Spinal cord (tissue), 9 donors: ENCODE measurements at regions not wholly inside any gene's neighbourhood (a gene's known extent, or its start where the extent isn't known, plus 50 kb on each side); places are given as distances from the start of the nearest gene placed in this dataset.

Source experiments
- DNase-seq, 6 donors: peaks; one replicate each; pipeline versions ENCODE4 v3.0.0 to v3.0.0-alpha.2; 2013 to 2015; ENCODE audit warnings: low spot score in 6 of 6, low read depth in 4 of 6
- H3K27ac ChIP-seq: one replicate; pipeline ENCODE4 v1.5.1; 2013; ENCODE audit warnings: low read depth, low read length, control low read depth
- H3K27me3 ChIP-seq: one replicate; pipeline ENCODE4 v1.6.1; 2013; ENCODE audit warnings: low read length; ENCODE audit not compliant: control insufficient read depth, insufficient read depth
- H3K36me3 ChIP-seq: one replicate; pipeline ENCODE4 v1.6.1; 2013; ENCODE audit warnings: low read length; ENCODE audit not compliant: control insufficient read depth, insufficient read depth
- H3K4me1 ChIP-seq: one replicate; pipeline ENCODE4 v1.6.1; 2013; ENCODE audit warnings: low read length; ENCODE audit not compliant: control insufficient read depth, insufficient read depth
- H3K4me3 ChIP-seq: one replicate; pipeline ENCODE4 v1.5.1; 2013; ENCODE audit warnings: low read depth, low read length, control low read depth
- H3K9me3 ChIP-seq: one replicate; pipeline ENCODE4 v1.6.1; 2013; ENCODE audit warnings: low read length; ENCODE audit not compliant: control insufficient read depth, insufficient read depth
- WGBS: methylation state at CpG from one replicate; pipeline ENCODE4 v1.1.5; 2013; ENCODE audit warnings: missing lambda C conversion rate; ENCODE audit not compliant: insufficient coverage; 5-methylcytosine and 5-hydroxymethylcytosine counted together
- donor health status: healthy.

DNA sequence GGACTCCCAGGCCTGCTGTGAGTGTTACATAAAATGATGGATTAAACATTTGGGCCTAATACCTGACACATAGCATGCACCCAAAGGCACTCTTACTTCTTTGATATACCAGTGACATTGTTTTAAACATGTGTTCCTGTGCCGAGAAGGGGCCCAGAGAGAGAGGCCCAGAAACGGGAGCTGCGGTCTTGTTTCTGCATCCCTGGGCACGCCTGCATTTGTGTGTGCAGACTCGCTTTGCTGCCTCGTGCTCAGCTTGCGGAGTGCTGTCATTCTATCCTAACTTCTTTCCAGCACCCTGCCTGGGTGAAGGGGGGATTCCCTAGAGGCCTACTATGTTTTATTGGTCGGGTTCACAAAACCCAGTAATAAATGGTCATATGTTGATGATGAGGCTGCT, 666.2 kb upstream of the HS6ST1 start:
- DNase-seq: no peak
- WGBS: 76% methylated on average over 2 of the region's 8 CpGs
- H3K4me1 ChIP-seq: peaks cover 26% of the 10 kb centered on the region
- no peaks in the 10 kb centered on the region for H3K27me3 ChIP-seq
- no peaks in the 10 kb centered on the region for H3K36me3 ChIP-seq
- H3K9me3 ChIP-seq: no peaks in the 10 kb centered on the region
- H3K27ac ChIP-seq: no peak overlapping the region
- no peak overlapping the region for H3K4me3 ChIP-seq

DNA sequence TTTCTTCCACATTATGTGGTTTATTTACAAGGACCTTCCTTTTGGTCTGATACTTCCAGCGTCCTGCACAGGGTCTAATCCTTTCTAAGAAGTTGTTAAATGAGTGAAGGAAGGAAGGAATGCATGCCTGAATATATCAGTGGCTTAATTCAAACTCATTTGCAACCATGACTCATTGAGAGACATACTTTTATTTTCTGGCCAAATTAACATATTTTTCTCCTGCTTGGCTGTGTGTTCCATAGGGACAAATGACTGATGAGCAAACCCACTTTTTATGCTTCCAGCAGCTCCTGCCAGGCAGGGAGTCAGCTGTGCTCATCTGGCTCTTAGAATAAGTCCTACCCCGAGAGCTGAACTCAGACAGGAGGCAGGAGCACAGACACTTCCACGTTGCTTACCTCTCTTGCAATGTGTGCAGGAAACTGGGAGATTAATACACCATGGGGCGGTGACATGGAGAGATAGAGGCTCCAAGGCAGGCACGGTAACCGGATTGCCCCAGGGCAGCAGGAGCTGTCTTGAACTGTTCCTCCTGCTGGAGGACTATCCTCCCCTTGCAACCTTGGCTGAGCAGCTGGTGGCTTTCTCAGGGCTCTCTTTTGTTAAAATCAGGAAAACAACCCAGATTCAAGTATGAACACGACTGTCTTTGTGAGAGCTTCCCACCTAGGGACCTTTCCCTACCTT, 667.5 kb upstream of the HS6ST1 start:
- Histone ChIP-seq H3K36me3 (no peaks in the 10 kb centered on the region), H3K27me3 (no peaks in the 10 kb centered on the region), H3K9me3 (no peaks in the 10 kb centered on the region), H3K4me1 (peaks cover 26% of the 10 kb centered on the region), H3K4me3 (no peak overlapping the region), H3K27ac (no peak overlapping the region)
- peak in 3 of 6 donors; percentile 12 to 67 (median 63) for DNase-seq
- 32% methylated on average over 4 of the region's 7 CpGs for WGBS

- DNase-seq: no peak
- Histone ChIP-seq H3K4me3 (no peak overlapping the region), H3K36me3 (no peaks in the 10 kb centered on the region), H3K4me1 (peaks cover 26% of the 10 kb centered on the region), H3K27me3 (no peaks in the 10 kb centered on the region), H3K9me3 (no peaks in the 10 kb centered on the region), H3K27ac (no peak overlapping the region)
- 78% methylated on average over 9 of the region's 9 CpGs for WGBS
These were observed 668.2 kb upstream of the HS6ST1 start for GRCh38 chr2:128986867-128987268.

DNA sequence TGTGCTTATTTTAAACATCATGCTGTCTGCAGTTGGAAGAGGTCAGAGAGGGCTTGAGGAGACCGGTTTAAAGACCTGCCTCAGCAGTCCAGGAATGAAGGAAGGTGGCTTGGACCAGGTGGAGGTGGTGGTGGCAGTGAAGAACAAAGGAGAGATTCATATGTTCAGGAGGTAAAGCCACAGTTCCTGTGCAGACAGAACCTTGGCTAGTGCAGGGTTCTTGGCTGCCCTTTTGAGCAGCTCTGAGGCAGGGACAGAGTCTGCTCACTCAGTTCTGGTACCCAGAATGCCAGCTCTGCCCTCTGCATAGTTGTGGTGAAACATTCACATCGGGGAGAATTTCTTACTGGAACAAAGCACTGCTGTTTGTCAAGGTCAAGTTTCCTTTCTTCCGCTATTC, 669.7 kb upstream of the HS6ST1 start:
- Histone ChIP-seq H3K4me3 (no peak overlapping the region), H3K27ac (no peak overlapping the region), H3K4me1 (peaks cover 22% of the 10 kb centered on the region), H3K36me3 (no peaks in the 10 kb centered on the region), H3K27me3 (no peaks in the 10 kb centered on the region), H3K9me3 (no peaks in the 10 kb centered on the region)
- 63% methylated on average over 3 of the region's 3 CpGs for WGBS
- DNase-seq: no peak

GRCh38 chr2:128988967-128989366, 670.3 kb upstream of the HS6ST1 start:
- DNase-seq: no peak
- no peak overlapping the region for H3K4me3 ChIP-seq
- H3K27ac ChIP-seq: no peak overlapping the region
- no peaks in the 10 kb centered on the region for H3K36me3 ChIP-seq
- 92% methylated on average over 4 of the region's 6 CpGs for WGBS
- H3K9me3 ChIP-seq: no peaks in the 10 kb centered on the region
- H3K27me3 ChIP-seq: no peaks in the 10 kb centered on the region
- peaks cover 18% of the 10 kb centered on the region for H3K4me1 ChIP-seq

GRCh38 chr2:128995086-128995485, 676.4 kb upstream of the HS6ST1 start:
- 100% methylated on average over 1 of the region's 4 CpGs for WGBS
- H3K4me1 ChIP-seq: no peaks in the 10 kb centered on the region

GRCh38 chr2:128996078-128996477, 677.4 kb upstream of the HS6ST1 start:
- Histone ChIP-seq H3K27me3 (no peaks in the 10 kb centered on the region), H3K27ac (no peak overlapping the region), H3K4me1 (no peaks in the 10 kb centered on the region), H3K9me3 (no peaks in the 10 kb centered on the region), H3K36me3 (no peaks in the 10 kb centered on the region), H3K4me3 (no peak overlapping the region)
- DNase-seq: no peak
- no CpG with 5 or more reads among the region's 4 CpGs for WGBS

More at GRCh38 chr2:128995086-128995485, 676.4 kb upstream of the HS6ST1 start:
- DNase-seq: no peak
- Histone ChIP-seq H3K4me3 (no peak overlapping the region), H3K27me3 (no peaks in the 10 kb centered on the region), H3K9me3 (no peaks in the 10 kb centered on the region), H3K36me3 (no peaks in the 10 kb centered on the region), H3K27ac (no peak overlapping the region)

- Histone ChIP-seq H3K27ac (no peak overlapping the region), H3K27me3 (no peaks in the 10 kb centered on the region), H3K9me3 (no peaks in the 10 kb centered on the region), H3K4me1 (no peaks in the 10 kb centered on the region), H3K36me3 (no peaks in the 10 kb centered on the region), H3K4me3 (no peak overlapping the region)
- WGBS: 90% methylated on average over 3 of the region's 5 CpGs
- no peak for DNase-seq
These were observed 678.6 kb upstream of the HS6ST1 start for GRCh38 chr2:128997166-128997866.

DNA sequence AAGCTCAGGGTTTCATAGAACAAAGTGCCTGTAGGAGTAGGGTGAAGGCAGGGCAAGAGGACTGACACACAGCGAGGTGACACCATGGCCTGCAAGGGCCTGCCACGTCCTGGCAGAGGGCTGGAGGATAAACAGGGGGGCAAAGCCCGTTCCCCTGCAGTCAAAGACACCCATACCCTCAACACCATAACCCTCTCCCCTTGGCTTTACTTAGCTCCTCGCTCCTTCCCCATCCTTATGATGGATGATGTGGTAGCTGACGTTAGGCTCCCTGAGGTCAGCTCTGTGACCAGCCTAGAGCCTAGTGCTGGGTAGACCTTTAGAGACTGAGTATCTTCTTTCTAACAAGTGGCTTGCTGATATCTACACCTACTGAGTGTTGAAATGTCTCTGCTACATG, 683.3 kb upstream of the HS6ST1 start:
- 80% methylated on average over 1 of the region's 5 CpGs for WGBS
- Histone ChIP-seq H3K9me3 (no peaks in the 10 kb centered on the region), H3K36me3 (no peaks in the 10 kb centered on the region), H3K4me1 (peaks cover 4% of the 10 kb centered on the region), H3K4me3 (no peak overlapping the region), H3K27me3 (no peaks in the 10 kb centered on the region), H3K27ac (no peak overlapping the region)
- DNase-seq: no peak

DNA sequence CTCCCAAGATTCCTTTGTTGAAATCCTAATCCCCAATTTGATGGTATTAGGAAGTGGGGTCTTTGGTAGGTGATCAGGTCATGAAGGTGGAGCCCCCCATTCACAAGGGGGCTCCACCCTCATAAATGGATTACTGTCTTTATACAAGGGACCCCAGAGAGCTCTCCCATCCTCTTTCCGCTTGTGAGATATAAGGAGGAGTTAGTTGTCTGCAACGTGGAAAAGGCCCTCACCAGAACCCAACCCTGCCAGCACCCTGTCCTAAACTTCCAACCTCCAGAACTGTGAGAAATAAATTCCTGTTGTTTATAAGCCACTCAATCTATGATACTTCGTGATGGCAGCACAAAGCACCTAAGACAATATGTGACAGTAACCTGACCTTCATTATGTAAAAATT, 684.1 kb upstream of the HS6ST1 start:
- Histone ChIP-seq H3K9me3 (no peaks in the 10 kb centered on the region), H3K27ac (no peak overlapping the region), H3K4me1 (peaks cover 4% of the 10 kb centered on the region), H3K27me3 (no peaks in the 10 kb centered on the region), H3K4me3 (no peak overlapping the region), H3K36me3 (no peaks in the 10 kb centered on the region)
- DNase-seq: no peak
- 80% methylated on average over 1 of the region's 3 CpGs for WGBS
